HG02884 (cell line): ENCODE measurements at regions not wholly inside any gene's neighbourhood (a gene's known extent, or its start where the extent isn't known, plus 50 kb on each side); places are given as distances from the start of the nearest gene placed in this dataset.

Experiments used
- ATAC-seq: cut with Tn5 transposase; IDR thresholded peaks from one replicate; pipeline ENCODE4 v1.9.1; 2021; ENCODE audit warnings: mild to moderate bottlenecking, moderate library complexity; ENCODE audit not compliant: unreplicated experiment

DNA sequence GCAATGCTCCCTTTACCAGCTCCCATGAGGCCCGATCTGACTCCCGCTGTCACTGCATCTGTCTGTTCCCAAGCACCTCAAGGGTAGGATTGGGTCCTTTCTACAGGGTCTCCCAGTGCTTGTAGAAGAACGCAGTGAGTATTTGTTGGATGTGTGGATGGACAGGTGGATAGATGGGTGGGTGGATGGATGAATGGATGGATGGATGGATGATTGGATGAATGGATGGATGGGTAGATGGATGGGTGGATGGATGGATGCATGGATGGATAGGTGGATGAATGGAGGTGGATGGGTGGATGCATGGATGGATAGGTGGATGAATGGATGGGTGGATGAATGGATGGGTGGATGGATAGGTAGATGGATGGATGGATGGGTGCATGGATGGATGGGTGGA lies 91.6 kb downstream of the HS1BP3 start:
- no peak for ATAC-seq

DNA sequence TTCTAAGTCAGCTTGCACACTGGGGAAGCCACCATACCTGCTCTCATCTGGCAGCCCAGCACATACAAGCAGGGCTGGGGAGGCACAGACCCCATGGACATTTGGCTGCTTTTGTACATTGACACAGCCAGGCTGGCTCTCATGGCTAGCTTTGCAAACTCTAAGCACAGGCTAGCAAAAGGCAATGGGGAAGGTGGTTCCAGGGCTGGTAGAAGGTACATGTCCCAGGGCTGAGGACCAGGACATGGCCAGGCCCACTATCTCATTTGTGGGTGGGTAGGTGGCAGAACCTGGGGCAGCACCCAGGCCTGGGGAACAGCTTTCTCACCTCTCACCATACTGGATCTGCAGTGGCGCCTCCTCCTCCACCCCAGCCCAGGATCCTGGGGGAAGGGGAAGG lies 90.9 kb downstream of the HS1BP3 start:
- ATAC-seq, result no peak

DNA sequence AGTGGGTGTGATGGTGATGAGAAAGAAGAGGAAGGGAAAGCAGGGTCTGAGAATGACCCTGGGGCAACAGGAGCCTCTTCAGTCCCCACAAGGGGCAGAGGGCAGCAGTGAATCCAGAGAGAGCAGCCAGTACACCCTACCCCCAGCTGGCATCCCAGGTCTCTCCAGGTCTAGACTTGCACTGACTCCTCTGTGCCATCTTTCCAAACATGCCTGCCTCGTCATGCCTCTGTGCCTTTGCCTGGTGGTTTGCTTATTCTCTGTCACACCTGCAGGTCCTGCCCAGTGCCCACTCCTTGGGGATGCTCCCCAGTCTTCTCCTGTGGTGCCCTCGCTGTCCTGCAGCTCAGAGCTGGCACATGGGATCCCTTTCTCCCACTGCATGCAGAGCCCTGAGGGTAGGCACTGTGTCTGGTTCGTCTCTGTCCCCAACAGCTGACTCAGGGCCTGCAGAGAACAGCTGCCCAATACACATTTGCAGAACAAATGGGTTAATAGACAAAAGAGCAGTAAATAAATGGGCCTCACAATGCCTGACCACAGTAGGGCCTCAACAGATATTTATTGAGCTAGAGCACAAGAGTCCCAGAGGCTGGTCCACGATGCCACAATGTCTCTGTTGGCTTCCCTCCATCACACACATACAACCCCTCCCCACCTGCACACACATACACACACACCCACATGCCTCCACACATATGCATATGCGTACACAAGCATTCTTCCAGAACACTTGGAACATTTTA lies 89.8 kb downstream of the HS1BP3 start:
- no peak for ATAC-seq

DNA sequence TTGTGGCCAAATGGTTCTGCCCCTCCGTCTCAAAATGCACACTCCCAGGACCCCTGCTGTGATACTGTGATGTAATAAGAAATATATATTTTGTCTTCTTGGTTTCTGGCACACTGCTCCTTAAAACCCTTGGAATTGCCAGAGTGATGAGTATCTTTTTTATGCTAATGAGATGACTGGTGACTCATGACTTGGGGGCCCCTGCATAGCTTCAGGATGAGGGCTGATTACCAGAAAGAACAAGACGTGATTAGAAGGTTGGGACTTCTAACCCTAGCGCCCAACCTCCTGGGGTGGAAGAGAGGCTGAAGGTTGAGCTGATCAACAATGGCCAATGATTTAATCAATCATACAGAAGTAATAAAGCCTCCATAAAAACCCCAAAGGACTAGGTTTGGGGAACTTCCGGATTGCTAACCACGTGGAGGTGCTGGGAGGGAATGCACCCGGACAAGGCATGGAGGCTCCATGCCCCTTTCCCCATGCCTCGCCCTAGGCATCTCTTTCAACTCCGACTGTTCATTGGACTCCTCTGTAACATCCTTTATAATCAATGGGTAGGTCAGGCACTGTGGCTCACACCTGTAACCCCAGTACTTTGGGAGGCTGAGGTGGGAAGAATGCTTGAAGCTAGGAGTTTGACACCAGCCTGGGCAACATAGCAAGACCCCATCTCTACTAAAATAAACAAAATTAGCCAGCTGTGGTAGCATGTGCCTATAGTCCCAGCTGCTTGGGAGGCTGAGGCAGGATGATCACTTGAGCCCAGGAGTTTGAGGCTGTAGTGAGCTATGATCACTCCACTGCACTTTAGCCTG lies 89.1 kb downstream of the HS1BP3 start:
- no peak for ATAC-seq

DNA sequence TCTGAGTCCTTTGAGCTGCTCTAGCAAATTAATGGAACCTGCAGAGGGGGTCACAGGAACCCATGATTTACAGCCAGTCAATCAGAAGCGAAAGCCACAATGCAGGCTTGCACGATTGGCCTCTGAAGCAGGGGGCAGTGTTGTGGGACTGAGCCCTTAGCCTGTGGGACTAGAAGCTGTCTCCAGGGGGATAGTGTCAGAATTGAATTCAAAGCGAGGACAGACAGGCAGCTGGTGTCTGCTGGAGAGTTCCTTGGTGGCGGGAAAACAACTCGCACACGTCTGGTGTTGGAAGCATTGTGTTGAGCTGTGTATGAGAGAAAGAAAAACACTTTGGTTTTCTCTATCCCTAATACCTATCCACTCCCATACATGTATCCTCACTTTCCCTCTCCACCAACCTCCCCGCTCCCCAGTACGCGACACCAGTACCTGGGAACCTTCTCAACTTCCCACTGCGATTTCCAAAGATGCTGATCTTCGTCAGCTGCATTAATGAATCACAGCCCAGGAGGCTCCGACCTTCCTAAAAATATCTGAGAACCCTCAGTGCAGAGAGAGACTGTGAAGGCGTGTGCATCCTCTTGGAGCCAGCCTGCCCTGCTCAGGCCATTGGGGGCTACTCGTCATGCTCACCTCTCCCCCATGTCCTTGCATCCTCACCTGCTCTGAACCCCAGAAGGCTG lies 88.2 kb downstream of the HS1BP3 start:
- ATAC-seq, result no peak

DNA sequence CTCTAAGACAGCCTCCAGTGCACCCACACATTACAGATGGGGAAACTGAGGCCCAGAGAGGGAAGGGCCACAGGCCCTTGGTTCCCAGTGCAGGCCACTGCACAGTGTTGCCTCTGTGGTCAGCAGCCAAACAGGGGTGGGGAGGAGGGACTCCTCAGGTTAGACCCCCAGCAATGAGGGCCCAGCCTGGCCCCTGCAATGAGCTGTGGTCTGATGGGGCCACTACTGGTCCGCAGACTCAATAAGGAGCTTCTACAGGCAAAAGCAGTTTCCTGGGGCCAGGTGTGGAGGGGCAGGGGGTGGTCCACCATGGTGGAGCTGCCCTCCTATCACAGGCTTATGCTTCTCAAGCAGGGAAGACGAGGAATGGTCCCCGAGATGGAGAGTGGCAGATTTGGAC lies 87.6 kb downstream of the HS1BP3 start:
- ATAC-seq, result no peak

DNA sequence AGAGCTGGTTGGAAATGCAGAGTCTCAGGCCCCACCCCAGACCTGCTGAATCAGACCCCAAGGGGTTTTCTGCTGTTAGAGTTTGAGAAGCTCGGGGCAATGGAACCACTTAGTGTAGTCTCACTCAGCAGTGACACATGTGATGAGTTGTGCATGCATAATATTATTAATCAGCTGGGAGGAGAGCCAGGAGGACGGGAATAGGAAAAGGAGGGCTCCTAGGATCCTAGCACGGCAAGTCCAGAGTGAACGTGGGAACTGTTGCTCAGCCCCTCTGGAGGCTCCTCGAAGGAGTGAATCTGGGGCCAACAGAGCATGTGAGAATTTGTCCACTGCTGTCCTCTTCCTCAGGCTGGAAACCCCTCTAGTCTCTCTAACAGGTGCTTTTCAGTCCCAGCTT lies 87.1 kb downstream of the HS1BP3 start:
- ATAC-seq, result no peak

DNA sequence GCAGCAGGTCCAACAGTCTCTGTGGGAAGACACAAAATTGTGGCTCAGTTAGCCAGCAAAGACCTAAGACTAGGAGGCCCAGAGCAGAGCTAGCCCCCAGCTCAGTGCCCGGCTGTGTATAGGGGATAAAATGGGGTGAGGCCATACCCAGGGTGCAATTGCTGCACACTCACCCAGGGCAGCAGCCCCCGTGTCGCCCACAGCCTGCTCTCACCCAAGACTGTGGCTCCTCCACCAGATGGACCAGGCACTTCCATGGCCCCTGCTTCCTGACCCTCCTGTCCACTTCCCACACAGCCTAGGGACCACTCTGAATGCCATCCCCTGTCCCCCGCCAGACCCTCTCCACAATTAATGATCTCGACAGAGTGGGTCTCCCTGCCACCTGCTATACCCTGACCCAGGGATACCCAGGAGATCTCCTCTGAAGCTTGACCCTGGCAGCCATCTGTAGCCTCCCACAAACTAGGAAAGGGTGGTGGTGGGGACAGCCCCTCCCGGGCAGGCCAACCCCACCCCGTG lies 85.7 kb downstream of the HS1BP3 start:
- no peak for ATAC-seq

DNA sequence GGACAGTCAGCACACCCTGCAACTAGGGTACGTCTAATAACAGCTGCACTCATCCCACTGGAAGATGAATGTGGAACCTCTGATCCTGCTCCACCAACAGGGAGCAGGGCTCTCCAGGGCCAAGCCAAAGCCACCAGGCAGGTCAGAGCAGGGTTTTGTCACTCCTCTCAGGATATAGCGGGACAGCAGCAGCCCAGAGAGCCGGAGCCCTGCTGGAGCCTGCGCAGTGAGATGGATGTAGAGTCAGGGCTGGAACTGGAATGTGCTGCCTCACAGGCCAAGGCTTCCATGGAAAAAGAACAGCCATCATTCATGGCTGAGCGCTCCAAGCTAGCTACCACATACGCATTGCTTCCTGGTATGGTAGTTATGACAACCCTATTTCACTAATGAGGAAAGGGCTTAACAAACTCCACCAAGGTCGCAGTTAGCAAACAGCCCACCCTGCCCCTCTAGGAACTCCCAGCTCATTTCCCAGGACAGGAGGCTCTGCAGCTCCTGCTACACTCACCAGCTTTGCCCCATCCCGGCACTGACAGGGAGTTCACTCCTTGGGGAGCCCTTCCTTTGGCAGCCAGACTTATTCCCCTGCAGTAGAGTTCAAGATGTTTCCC lies 85.2 kb downstream of the HS1BP3 start:
- no peak for ATAC-seq

DNA sequence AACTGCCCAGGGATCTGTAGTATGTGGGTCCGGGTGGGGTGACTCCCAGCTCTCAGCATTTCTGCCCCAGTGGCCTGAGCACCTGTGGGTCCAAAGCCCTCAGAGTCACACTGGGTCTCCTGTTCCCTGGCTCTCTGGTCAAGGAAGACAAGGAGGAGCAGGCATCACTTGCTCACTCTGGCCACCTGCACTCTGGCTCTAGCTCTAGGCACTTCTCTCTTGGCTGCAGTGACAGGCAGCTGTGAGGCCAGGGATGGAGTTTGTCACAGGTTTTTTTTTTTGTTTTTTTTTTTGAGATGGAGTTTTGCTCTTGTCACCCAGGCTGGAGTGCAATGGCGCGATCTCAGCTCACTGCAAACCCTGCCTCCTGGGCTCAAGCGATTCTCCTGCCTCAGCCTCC lies 84.6 kb downstream of the HS1BP3 start:
- ATAC-seq, result no peak

DNA sequence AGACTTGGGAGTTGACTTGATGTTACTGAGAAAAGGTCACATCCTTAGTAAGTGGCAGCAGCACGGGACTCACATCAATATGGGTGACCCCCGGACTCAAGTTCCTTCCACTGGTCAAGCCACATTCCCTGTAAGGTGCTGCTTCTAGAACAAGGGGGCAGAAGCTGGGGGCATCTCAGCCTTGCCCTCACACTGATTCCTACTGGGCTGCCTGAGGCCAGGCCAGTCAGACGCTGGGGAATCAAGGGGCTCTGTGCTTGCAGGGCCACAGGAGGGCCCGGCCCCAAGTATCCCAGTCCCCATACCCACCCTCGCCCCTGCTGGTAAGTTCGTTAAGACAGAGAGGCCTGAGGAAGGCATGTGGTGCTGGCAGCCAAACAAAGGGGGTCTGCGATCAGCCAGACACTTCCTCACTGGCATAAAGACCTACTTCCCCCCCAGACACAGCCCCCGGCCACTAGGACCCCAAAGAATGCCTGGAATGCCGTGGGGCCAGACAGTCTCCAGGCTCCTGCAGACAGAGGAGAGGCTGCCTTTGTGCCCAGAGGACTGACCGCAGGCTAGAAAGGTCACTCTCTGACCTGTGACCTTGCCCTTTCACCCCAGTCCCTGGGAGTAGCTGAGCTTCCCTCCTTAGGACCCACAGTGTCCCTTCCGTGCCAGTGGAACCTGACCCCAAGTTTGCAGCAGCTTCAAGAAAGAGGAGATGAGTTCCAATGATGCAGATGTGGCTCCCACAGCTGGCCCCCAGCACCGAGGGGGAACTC lies 83.6 kb downstream of the HS1BP3 start:
- no peak for ATAC-seq
